GM23248 (cell line): ENCODE measurements at regions not wholly inside any gene's neighbourhood (a gene's known extent, or its start where the extent isn't known, plus 50 kb on each side); places are given as distances from the start of the nearest gene placed in this dataset.

Source experiments
- EZH2 ChIP-seq: fragments of 200-600 bp; sonication (generic); IDR thresholded peaks from 2 replicates; pipeline ENCODE4 v1.6.1; 2018; ENCODE audit warnings: antibody characterized with exemption, mild to moderate bottlenecking; ENCODE audit not compliant: insufficient read depth, poor library complexity, severe bottlenecking
- EZH2phosphoT487 ChIP-seq: fragments of 200-600 bp; sonication (generic); IDR thresholded peaks from 2 replicates; pipeline ENCODE4 v1.6.1; 2018; ENCODE audit warnings: antibody characterized with exemption, moderate library complexity, mild to moderate bottlenecking, low read depth; ENCODE audit not compliant: insufficient read depth

DNA sequence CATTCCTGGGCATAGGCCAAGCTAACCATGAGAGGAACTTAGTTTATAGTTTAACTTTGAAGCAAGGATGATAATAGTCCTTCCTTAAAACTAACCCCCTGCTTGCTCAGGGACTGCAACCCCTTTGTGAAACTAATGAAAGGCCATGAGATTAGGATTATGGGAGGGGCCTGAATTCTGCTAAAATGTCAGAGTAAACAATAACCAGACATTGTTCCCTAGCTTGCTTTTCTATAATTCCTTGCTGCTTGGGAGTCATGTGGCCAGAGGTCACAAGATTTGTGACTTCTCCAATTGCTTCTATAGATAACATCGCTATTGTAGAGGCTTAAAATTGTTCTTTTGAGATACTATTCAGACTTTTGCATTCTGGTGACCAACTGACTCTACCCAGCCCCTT is 634.0 kb downstream of the TBC1D4 start:
- TF ChIP-seq EZH2: no peak
- no peak for TF ChIP-seq EZH2phosphoT487
